ENCODE measurements at regions not wholly inside any gene's neighbourhood (a gene's known extent, or its start where the extent isn't known, plus 50 kb on each side); places are given as distances from the start of the nearest gene placed in this dataset.

GRCh38 chr4:53913771-53914170, 150.6 kb downstream of the CHIC2 start:
- Histone ChIP-seq H3K4me2 (ENCODE audit: insufficient read depth, low read length) (no peak overlapping the region), H2AFZ (ENCODE audit: low read depth, low read length) (no peak overlapping the region), H3K27ac (ENCODE audit: low read length) (no peak overlapping the region), H3K27me3 (ENCODE audit: insufficient read depth, low read length, poor library complexity) (no peaks in the 10 kb centered on the region), H3K9ac (ENCODE audit: low read depth, low read length) (no peak overlapping the region), H3K79me2 (ENCODE audit: insufficient read depth, low read length) (no peaks in the 10 kb centered on the region), H3K4me3 (ENCODE audit: low read depth in 1 of 2, low read length in 2 of 2) (no peak overlapping the region), H3K4me1 (ENCODE audit: insufficient read depth, low read length) (no peaks in the 10 kb centered on the region; the same call in 1 of the 2 replicates), H4K20me1 (ENCODE audit: insufficient read depth, low read length) (no peaks in the 10 kb centered on the region), H3K9me3 (ENCODE audit: insufficient read depth, low read length, severe bottlenecking) (no peaks in the 10 kb centered on the region), H3K36me3 (ENCODE audit: insufficient read depth, low read length) (no peaks in the 10 kb centered on the region)
- no peak for TF ChIP-seq CTCF (IDR thresholded peaks at IDR 0.05; ENCODE audit: borderline replicate concordance, extremely low read depth, low read length, poor library complexity, severe bottlenecking)
- TF ChIP-seq EZH2 (IDR thresholded peaks at IDR 0.05; ENCODE audit: borderline replicate concordance, low read depth, low read length, severe bottlenecking) = no peak
- no peak for ATAC-seq (ENCODE audit: insufficient read depth, low read depth)
- no peak for DNase-seq

- no peak overlapping the region for H2AFZ ChIP-seq (ENCODE audit: low read depth, low read length)
- no peak overlapping the region for H3K27ac ChIP-seq (ENCODE audit: low read length)
- ATAC-seq (ENCODE audit: insufficient read depth, low read depth) = no peak
These were observed 151.5 kb downstream of the CHIC2 start for GRCh38 chr4:53912766-53913497.

GRCh38 chr4:53908661-53909078, 155.7 kb downstream of the CHIC2 start:
- Histone ChIP-seq H3K4me1 (ENCODE audit: insufficient read depth, low read length) (peaks cover 8% of the 10 kb centered on the region; the same call in 1 of the 2 replicates), H3K4me2 (ENCODE audit: insufficient read depth, low read length) (no peak overlapping the region), H3K27me3 (ENCODE audit: insufficient read depth, low read length, poor library complexity) (no peaks in the 10 kb centered on the region), H3K27ac (ENCODE audit: low read length) (no peak overlapping the region), H3K36me3 (ENCODE audit: insufficient read depth, low read length) (no peaks in the 10 kb centered on the region), H4K20me1 (ENCODE audit: insufficient read depth, low read length) (no peaks in the 10 kb centered on the region), H3K79me2 (ENCODE audit: insufficient read depth, low read length) (no peaks in the 10 kb centered on the region), H2AFZ (ENCODE audit: low read depth, low read length) (no peak overlapping the region), H3K4me3 (ENCODE audit: low read depth in 1 of 2, low read length in 2 of 2) (no peak overlapping the region), H3K9me3 (ENCODE audit: insufficient read depth, low read length, severe bottlenecking) (no peaks in the 10 kb centered on the region), H3K9ac (ENCODE audit: low read depth, low read length) (no peak overlapping the region)
- TF ChIP-seq EZH2 (IDR thresholded peaks at IDR 0.05; ENCODE audit: borderline replicate concordance, low read depth, low read length, severe bottlenecking) (no peak), CTCF (IDR thresholded peaks at IDR 0.05; ENCODE audit: borderline replicate concordance, extremely low read depth, low read length, poor library complexity, severe bottlenecking) (peak; percentile 73)
- DNase-seq (peak; percentile 17), ATAC-seq (ENCODE audit: insufficient read depth, low read depth) (peak; percentile 78)

More at GRCh38 chr4:53912766-53913497, 151.5 kb downstream of the CHIC2 start:
- Histone ChIP-seq H3K79me2 (ENCODE audit: insufficient read depth, low read length) (no peaks in the 10 kb centered on the region), H4K20me1 (ENCODE audit: insufficient read depth, low read length) (no peaks in the 10 kb centered on the region), H3K9me3 (ENCODE audit: insufficient read depth, low read length, severe bottlenecking) (no peaks in the 10 kb centered on the region), H3K4me3 (ENCODE audit: low read depth in 1 of 2, low read length in 2 of 2) (no peak overlapping the region), H3K4me1 (ENCODE audit: insufficient read depth, low read length) (no peaks in the 10 kb centered on the region; the same call in 1 of the 2 replicates), H3K9ac (ENCODE audit: low read depth, low read length) (no peak overlapping the region), H3K4me2 (ENCODE audit: insufficient read depth, low read length) (no peak overlapping the region), H3K36me3 (ENCODE audit: insufficient read depth, low read length) (no peaks in the 10 kb centered on the region), H3K27me3 (ENCODE audit: insufficient read depth, low read length, poor library complexity) (no peaks in the 10 kb centered on the region)
- DNase-seq = no peak
- TF ChIP-seq CTCF (IDR thresholded peaks at IDR 0.05; ENCODE audit: borderline replicate concordance, extremely low read depth, low read length, poor library complexity, severe bottlenecking) = no peak
- no peak for TF ChIP-seq EZH2 (IDR thresholded peaks at IDR 0.05; ENCODE audit: borderline replicate concordance, low read depth, low read length, severe bottlenecking)
